H1 (cell line): ENCODE measurements at regions not wholly inside any gene's neighbourhood (a gene's known extent, or its start where the extent isn't known, plus 50 kb on each side); places are given as distances from the start of the nearest gene placed in this dataset.

Experiments used
- CTCF ChIA-PET: fragments of 300-600 bp; sonication (Branson Sonifier 250); formaldehyde crosslinking; loops from one replicate; lab custom pipeline; 2021; ENCODE audit not compliant: partially characterized antibody; lab: Charles Lee
- POLR2A ChIA-PET: fragments of 300-600 bp; sonication (Branson Sonifier 250); formaldehyde crosslinking; loops from one replicate; lab custom pipeline; 2021; ENCODE audit warnings: inconsistent platforms; ENCODE audit not compliant: partially characterized antibody; lab: Charles Lee
- DNase-seq, 2 experiments: peaks; one replicate each; pipeline versions ENCODE4 v3.0.0 to v3.0.0-alpha.2; 2010 to 2022; ENCODE audit warnings: low spot score in 2 of 2, low read depth in 1 of 2, mixed read lengths in 1 of 2
- FAIRE-seq: peaks from 2 replicates; lab custom pipeline; 2011; peaks lifted over from hg19 to GRCh38; lab: Jason Lieb, UNC
- H2AFZ ChIP-seq: 2 replicates; pipeline ENCODE4 v1.8.1; 2012; ENCODE audit warnings: low read length, inconsistent platforms
- H2AK5ac ChIP-seq: 2 replicates; pipeline ENCODE4 v1.6.1; 2013; ENCODE audit warnings: low read depth, low read length
- H2BK120ac ChIP-seq: replicated peaks from 2 replicates; pipeline ENCODE3; 2013; ENCODE audit warnings: low read depth, low read length, inconsistent platforms
- H2BK12ac ChIP-seq: 2 replicates; pipeline ENCODE4 v1.6.1; 2013; ENCODE audit warnings: low read depth, low read length
- H2BK15ac ChIP-seq: 2 replicates; pipeline ENCODE4 v1.6.1; 2013; ENCODE audit warnings: low read length
- H2BK20ac ChIP-seq: 2 replicates; pipeline ENCODE4 v1.6.1; 2013; ENCODE audit warnings: low read length
- H2BK5ac ChIP-seq: 2 replicates; pipeline ENCODE4 v1.6.1; 2013; ENCODE audit warnings: low read depth, low read length
- H3K14ac ChIP-seq: 2 replicates; pipeline ENCODE4 v1.6.1; 2013; ENCODE audit warnings: inconsistent platforms; ENCODE audit not compliant: insufficient read length
- H3K18ac ChIP-seq: 2 replicates; pipeline ENCODE4 v1.6.1; 2013; ENCODE audit warnings: low read length; ENCODE audit errors: extremely low read depth
- H3K23ac ChIP-seq: 2 replicates; pipeline ENCODE4 v1.6.1; 2013; ENCODE audit warnings: inconsistent platforms; ENCODE audit not compliant: insufficient read length
- H3K23me2 ChIP-seq: 2 replicates; pipeline ENCODE4 v1.6.1; 2013; ENCODE audit warnings: low read depth, low read length
- H3K27ac ChIP-seq: 2 replicates; pipeline ENCODE4 v1.6.1; 2011; ENCODE audit warnings: low read depth, low read length, inconsistent platforms
- H3K27me3 ChIP-seq, 4 experiments: replicated peaks in 1 of 4; 1 replicate in 1 of 4; 2 replicates in 3 of 4; pipeline versions ENCODE4 v1.6.1 to v1.8.1; 2011 to 2013; ENCODE audit warnings: low read length in 3 of 4, mild to moderate bottlenecking in 3 of 4, inconsistent platforms in 2 of 4, mixed read lengths in 2 of 4, moderate library complexity in 1 of 4; ENCODE audit not compliant: control insufficient read depth in 3 of 4, insufficient read depth in 3 of 4; ENCODE audit errors: extremely low read depth in 1 of 4
- H3K36me3 ChIP-seq, 4 experiments: 2 replicates each; pipeline versions ENCODE4 v1.6.1 to v1.8.1; 2011 to 2013; ENCODE audit warnings: mild to moderate bottlenecking in 4 of 4, low read length in 3 of 4, moderate library complexity in 2 of 4, control low read depth in 1 of 4, inconsistent platforms in 1 of 4; ENCODE audit not compliant: insufficient read depth in 4 of 4, control insufficient read depth in 2 of 4
- H3K4ac ChIP-seq: replicated peaks from 2 replicates; pipeline ENCODE3; 2013; ENCODE audit warnings: low read length, low read depth, mixed read lengths, inconsistent platforms; ENCODE audit not compliant: insufficient read length
- H3K4me1 ChIP-seq, 4 experiments: replicated peaks in 1 of 4; 1 replicate in 1 of 4; 2 replicates in 3 of 4; pipeline versions ENCODE4 v1.6.1 to v1.8.1; 2011 to 2013; ENCODE audit warnings: low read length in 3 of 4, inconsistent platforms in 2 of 4, mixed read lengths in 1 of 4; ENCODE audit not compliant: insufficient read depth in 4 of 4, control insufficient read depth in 3 of 4
- H3K4me2 ChIP-seq, 2 experiments: 2 replicates each; pipeline versions ENCODE4 v1.6.1 to v1.8.1; 2011 to 2013; ENCODE audit warnings: low read depth in 2 of 2, low read length in 2 of 2, control low read depth in 1 of 2, inconsistent platforms in 1 of 2, mild to moderate bottlenecking in 1 of 2; ENCODE audit not compliant: insufficient read depth in 1 of 2
- H3K4me3 ChIP-seq, 4 experiments: fragments of 200-600, 300-600 bp in 1 of 4; sonication (generic), shearing (Covaris generic), sonication (Bioruptor Twin) in 1 of 4; 2 replicates each; pipeline versions ENCODE4 v1.5.1 to v1.8.1; 2011 to 2016; ENCODE audit warnings: low read length in 4 of 4, low read depth in 3 of 4, control low read depth in 2 of 4, inconsistent platforms in 2 of 4, mild to moderate bottlenecking in 2 of 4, mixed read lengths in 1 of 4, moderate library complexity in 1 of 4; ENCODE audit not compliant: insufficient read depth in 2 of 4; ENCODE audit errors: extremely low read depth in 1 of 4
- H3K56ac ChIP-seq: replicated peaks from 2 replicates; pipeline ENCODE3; 2013; ENCODE audit warnings: low read depth, mild to moderate bottlenecking, mixed read lengths, low read length, inconsistent platforms; ENCODE audit not compliant: insufficient read length
- H3K79me1 ChIP-seq: 2 replicates; pipeline ENCODE4 v1.6.1; 2013; ENCODE audit warnings: low read depth, low read length, control low read depth
- H3K79me2 ChIP-seq, 2 experiments: 2 replicates each; pipeline versions ENCODE4 v1.6.1 to v1.8.1; 2012 to 2013; ENCODE audit warnings: low read length in 2 of 2, mild to moderate bottlenecking in 2 of 2, inconsistent platforms in 1 of 2; ENCODE audit not compliant: insufficient read depth in 2 of 2, control insufficient read depth in 1 of 2
- H3K9ac ChIP-seq, 4 experiments: replicated peaks in 1 of 4; 1 replicate in 1 of 4; 2 replicates in 3 of 4; pipeline versions ENCODE4 v1.6.1 to v1.8.1; 2011 to 2013; ENCODE audit warnings: low read depth in 3 of 4, low read length in 3 of 4, control low read depth in 2 of 4, mild to moderate bottlenecking in 2 of 4, moderate library complexity in 2 of 4, inconsistent platforms in 1 of 4; ENCODE audit errors: extremely low read depth in 1 of 4
- H3K9me3 ChIP-seq, 2 experiments: 2 replicates each; pipeline versions ENCODE4 v1.6.1 to v1.8.1; 2012 to 2013; ENCODE audit warnings: mild to moderate bottlenecking in 2 of 2, moderate library complexity in 2 of 2, control low read depth in 1 of 2, inconsistent platforms in 1 of 2, low read depth in 1 of 2, low read length in 1 of 2, mixed read lengths in 1 of 2; ENCODE audit not compliant: insufficient read depth in 2 of 2
- H4K20me1 ChIP-seq, 2 experiments: replicated peaks in 1 of 2; 2 replicates each; pipeline versions ENCODE3 to v1.8.1; 2011 to 2013; ENCODE audit warnings: inconsistent platforms in 2 of 2, low read length in 2 of 2, mild to moderate bottlenecking in 1 of 2; ENCODE audit not compliant: insufficient read depth in 2 of 2, control insufficient read depth in 1 of 2
- H4K5ac ChIP-seq: 2 replicates; pipeline ENCODE4 v1.6.1; 2013; ENCODE audit warnings: low read length, low read depth, mixed read lengths, inconsistent platforms; ENCODE audit not compliant: insufficient read length
- H4K8ac ChIP-seq: 2 replicates; pipeline ENCODE4 v1.8.0; 2013; ENCODE audit warnings: mild to moderate bottlenecking, moderate library complexity, low read length, inconsistent platforms; ENCODE audit not compliant: insufficient read depth; ENCODE audit errors: extremely low read depth
- H4K91ac ChIP-seq: replicated peaks from 2 replicates; pipeline ENCODE3; 2013; ENCODE audit warnings: low read length, mixed read lengths, inconsistent platforms; ENCODE audit not compliant: insufficient read length
- BACH1 ChIP-seq: IDR thresholded peaks from 2 replicates; pipeline ENCODE4 v1.6.1; 2012; ENCODE audit warnings: low read length, improper control_type of control experiment
- CBX5 ChIP-seq: fragments of 300-800, 300-1000 bp; sonication (generic); IDR thresholded peaks from 2 replicates; pipeline ENCODE4 v1.7.1; 2016; ENCODE audit warnings: antibody characterized with exemption, low read length, low read depth
- CHD1 ChIP-seq: IDR thresholded peaks from 2 replicates; pipeline ENCODE4 v1.6.1; 2012; ENCODE audit warnings: low read depth, low read length, improper control_type of control experiment
- CTBP2 ChIP-seq: IDR thresholded peaks from 2 replicates; pipeline ENCODE4 v1.7.0; 2011; ENCODE audit warnings: borderline replicate concordance, mild to moderate bottlenecking, moderate library complexity, mixed read lengths, low read length; ENCODE audit not compliant: insufficient read depth, insufficient read length
- EZH2 ChIP-seq: fragments of 200-600 bp; sonication (generic); IDR thresholded peaks from 2 replicates; pipeline ENCODE4 v1.7.1; 2012; ENCODE audit warnings: low read depth, mild to moderate bottlenecking, moderate library complexity, low read length, inconsistent platforms; ENCODE audit not compliant: severe bottlenecking
- HDAC6 ChIP-seq: IDR thresholded peaks from one replicate; pipeline ENCODE4 v1.7.1; 2012; ENCODE audit warnings: low read depth, mild to moderate bottlenecking, inconsistent platforms, low read length, moderate library complexity
- POLR2AphosphoS5 ChIP-seq: IDR thresholded peaks from 2 replicates; pipeline ENCODE4 v1.6.1; 2011; ENCODE audit warnings: low read depth, low read length
- RAD21 ChIP-seq, 2 experiments: IDR thresholded peaks in 1 of 2; conservative IDR thresholded peaks in 1 of 2; 2 replicates each; pipeline ENCODE4 v1.6.1; 2011; ENCODE audit warnings: low read depth in 2 of 2, low read length in 2 of 2, improper control_type of control experiment in 1 of 2, inconsistent platforms in 1 of 2, mild to moderate bottlenecking in 1 of 2, moderate library complexity in 1 of 2
- RNF2 ChIP-seq: fragments of 200-900, 300-1000 bp; sonication (generic); IDR thresholded peaks from 2 replicates; pipeline ENCODE4 v1.7.1; 2016; ENCODE audit warnings: borderline replicate concordance, low read depth, mild to moderate bottlenecking, antibody characterized with exemption, low read length; ENCODE audit not compliant: poor library complexity, severe bottlenecking; ENCODE audit errors: missing control alignments
- TCF12 ChIP-seq: IDR thresholded peaks from 2 replicates; pipeline ENCODE4 v1.6.1; 2011; ENCODE audit warnings: low read depth, mild to moderate bottlenecking, low read length
- USF2 ChIP-seq: IDR thresholded peaks from 2 replicates; pipeline ENCODE4 v1.6.1; 2011; ENCODE audit warnings: low read length, improper control_type of control experiment
- WGBS, 2 experiments: shearing (Covaris generic) in 1 of 2; methylation state at CpG; one replicate each; pipeline versions ENCODE4 v1.1.6 to v1.1.7; 2013 to 2015; ENCODE audit warnings: low lambda C conversion rate in 2 of 2, mixed read lengths in 2 of 2, inconsistent platforms in 1 of 2, low coverage in 1 of 2, missing lambda C conversion rate in 1 of 2; ENCODE audit not compliant: insufficient replicate concordance in 2 of 2, insufficient coverage in 1 of 2, insufficient read length in 1 of 2; ENCODE audit errors: extremely low coverage in 1 of 2, missing lambda C conversion rate in 1 of 2; 5-methylcytosine and 5-hydroxymethylcytosine counted together

GRCh38 chr2:16911746-16912145, 246.1 kb upstream of the CYRIA start:
- no peak for FAIRE-seq
- TF ChIP-seq RNF2 (no peak), USF2 (no peak), HDAC6 (no peak), CBX5 (no peak), POLR2AphosphoS5 (no peak), EZH2 (no peak), CTBP2 (no peak), RAD21 (IDR thresholded peaks at IDR 0.05 in 1 of 2, conservative IDR thresholded peaks at IDR 0.05 in 1 of 2; ENCODE audit: low read depth in 2 of 2, low read length in 2 of 2) (no peak), CHD1 (no peak), TCF12 (no peak), BACH1 (no peak)

More at GRCh38 chr2:16911746-16912145, 246.1 kb upstream of the CYRIA start:
- no peak overlapping the region for H3K4ac ChIP-seq
- H2BK12ac ChIP-seq: no peak overlapping the region
- no peak overlapping the region for H2BK5ac ChIP-seq
- no peak overlapping the region for H3K4me2 ChIP-seq
- H3K27me3 ChIP-seq: no peaks in the 10 kb centered on the region
- no peak overlapping the region for H4K91ac ChIP-seq
- H4K5ac ChIP-seq: no peak overlapping the region
- POLR2A ChIA-PET: no interaction called here
- no peak overlapping the region for H3K18ac ChIP-seq
- H3K4me3 ChIP-seq: no peak overlapping the region
- no peaks in the 10 kb centered on the region for H3K9me3 ChIP-seq
- CTCF ChIA-PET: interaction anchor here (0.9 to 2.1 kb wide), 5 partner anchors 11 to 759 kb away, joined by 3 to 10 read pairs (median 4); no protein-coding TSS in a partner anchor
- WGBS, 2 experiments: 93% methylated on average over 3 of the region's 3 CpGs; no CpG with 5 or more reads in 1 of the 2 experiments
- no peak for DNase-seq
- no peak overlapping the region for H2BK15ac ChIP-seq
- no peaks in the 10 kb centered on the region for H3K23me2 ChIP-seq
- no peaks in the 10 kb centered on the region for H3K79me2 ChIP-seq
- H2AK5ac ChIP-seq: no peak overlapping the region
- H2BK20ac ChIP-seq: no peak overlapping the region
- H3K27ac ChIP-seq: no peak overlapping the region
- no peak overlapping the region for H4K8ac ChIP-seq
- H3K56ac ChIP-seq: no peak overlapping the region
- no peaks in the 10 kb centered on the region for H3K79me1 ChIP-seq
- no peaks in the 10 kb centered on the region for H3K36me3 ChIP-seq
- no peak overlapping the region for H3K14ac ChIP-seq
- H3K4me1 ChIP-seq: peaks cover 0 to 2% (median 0%) of the 10 kb centered on the region in 4 experiments; a peak in 1 of 7 replicates
- no peak overlapping the region for H2AFZ ChIP-seq
- H3K9ac ChIP-seq: no peak overlapping the region
- no peak overlapping the region for H2BK120ac ChIP-seq
- no peak overlapping the region for H3K23ac ChIP-seq
- no peaks in the 10 kb centered on the region for H4K20me1 ChIP-seq
